IPS-15b (cell line): ENCODE measurements at regions not wholly inside any gene's neighbourhood (a gene's known extent, or its start where the extent isn't known, plus 50 kb on each side); places are given as distances from the start of the nearest gene placed in this dataset.

ENCODE experiments used
- H3K27me3 ChIP-seq: one replicate; pipeline ENCODE4 v1.6.1; 2013; ENCODE audit warnings: low read length; ENCODE audit not compliant: control insufficient read depth, insufficient read depth
- H3K36me3 ChIP-seq: one replicate; pipeline ENCODE4 v1.6.1; 2013; ENCODE audit warnings: low read length; ENCODE audit not compliant: control insufficient read depth, insufficient read depth
- H3K4me1 ChIP-seq: one replicate; pipeline ENCODE4 v1.6.1; 2013; ENCODE audit warnings: mild to moderate bottlenecking, low read length; ENCODE audit not compliant: control insufficient read depth, insufficient read depth
- H3K4me3 ChIP-seq: one replicate; pipeline ENCODE4 v1.5.1; 2013; ENCODE audit warnings: low read depth, low read length
- H3K9ac ChIP-seq: one replicate; pipeline ENCODE4 v1.6.1; 2013; ENCODE audit warnings: low read depth, mild to moderate bottlenecking, low read length
- H3K9me3 ChIP-seq: one replicate; pipeline ENCODE4 v1.6.1; 2013; ENCODE audit warnings: mild to moderate bottlenecking, low read length; ENCODE audit not compliant: control insufficient read depth, insufficient read depth

GRCh38 chr7:71015252-71015900 is 116.6 kb upstream of the GALNT17 start:
- Histone ChIP-seq H3K4me3 (no peak overlapping the region), H3K9ac (no peak overlapping the region), H3K27me3 (no peaks in the 10 kb centered on the region), H3K9me3 (no peaks in the 10 kb centered on the region), H3K4me1 (no peaks in the 10 kb centered on the region), H3K36me3 (no peaks in the 10 kb centered on the region)

GRCh38 chr7:71016401-71016800 is 115.5 kb upstream of the GALNT17 start:
- Histone ChIP-seq H3K9me3 (no peaks in the 10 kb centered on the region), H3K27me3 (no peaks in the 10 kb centered on the region), H3K4me3 (no peak overlapping the region), H3K9ac (no peak overlapping the region), H3K4me1 (no peaks in the 10 kb centered on the region), H3K36me3 (no peaks in the 10 kb centered on the region)

GRCh38 chr7:71017602-71018001 is 114.3 kb upstream of the GALNT17 start:
- Histone ChIP-seq H3K36me3 (no peaks in the 10 kb centered on the region), H3K4me1 (no peaks in the 10 kb centered on the region), H3K9me3 (no peaks in the 10 kb centered on the region), H3K4me3 (no peak overlapping the region), H3K27me3 (no peaks in the 10 kb centered on the region), H3K9ac (no peak overlapping the region)

GRCh38 chr7:71019706-71020105 is 112.2 kb upstream of the GALNT17 start:
- Histone ChIP-seq H3K4me1 (no peaks in the 10 kb centered on the region), H3K27me3 (no peaks in the 10 kb centered on the region), H3K4me3 (no peak overlapping the region), H3K36me3 (no peaks in the 10 kb centered on the region), H3K9ac (no peak overlapping the region), H3K9me3 (no peaks in the 10 kb centered on the region)

- Histone ChIP-seq H3K4me1 (no peaks in the 10 kb centered on the region), H3K27me3 (no peaks in the 10 kb centered on the region), H3K36me3 (no peaks in the 10 kb centered on the region), H3K9ac (no peak overlapping the region), H3K9me3 (no peaks in the 10 kb centered on the region), H3K4me3 (no peak overlapping the region)
Measured at GRCh38 chr7:71021131-71021530, 110.8 kb upstream of the GALNT17 start.

- no peaks in the 10 kb centered on the region for H3K27me3 ChIP-seq
- no peaks in the 10 kb centered on the region for H3K36me3 ChIP-seq
- H3K4me1 ChIP-seq, result no peaks in the 10 kb centered on the region
- no peaks in the 10 kb centered on the region for H3K9me3 ChIP-seq
- no peak overlapping the region for H3K4me3 ChIP-seq
- H3K9ac ChIP-seq, result no peak overlapping the region
Measured at GRCh38 chr7:71026680-71027079, 105.3 kb upstream of the GALNT17 start.

- Histone ChIP-seq H3K4me1 (no peaks in the 10 kb centered on the region), H3K27me3 (no peaks in the 10 kb centered on the region), H3K36me3 (no peaks in the 10 kb centered on the region), H3K9me3 (no peaks in the 10 kb centered on the region), H3K9ac (no peak overlapping the region), H3K4me3 (no peak overlapping the region)
Measured at GRCh38 chr7:71034243-71034642, 97.7 kb upstream of the GALNT17 start.

GRCh38 chr7:71042591-71042990 is 89.4 kb upstream of the GALNT17 start:
- H3K27me3 ChIP-seq, result no peaks in the 10 kb centered on the region
- no peak overlapping the region for H3K9ac ChIP-seq
- no peaks in the 10 kb centered on the region for H3K36me3 ChIP-seq
- no peaks in the 10 kb centered on the region for H3K4me1 ChIP-seq
- H3K4me3 ChIP-seq, result no peak overlapping the region
- no peaks in the 10 kb centered on the region for H3K9me3 ChIP-seq

GRCh38 chr7:71050492-71050891 is 81.5 kb upstream of the GALNT17 start:
- Histone ChIP-seq H3K36me3 (no peaks in the 10 kb centered on the region), H3K4me1 (no peaks in the 10 kb centered on the region), H3K4me3 (no peak overlapping the region), H3K9ac (no peak overlapping the region), H3K9me3 (peaks cover 9% of the 10 kb centered on the region), H3K27me3 (no peaks in the 10 kb centered on the region)

GRCh38 chr7:71055504-71055903 is 76.4 kb upstream of the GALNT17 start:
- Histone ChIP-seq H3K9me3 (peaks cover 9% of the 10 kb centered on the region), H3K27me3 (no peaks in the 10 kb centered on the region), H3K9ac (no peak overlapping the region), H3K4me1 (no peaks in the 10 kb centered on the region), H3K4me3 (no peak overlapping the region), H3K36me3 (no peaks in the 10 kb centered on the region)

GRCh38 chr7:71077743-71078476 is 54.0 kb upstream of the GALNT17 start:
- no peaks in the 10 kb centered on the region for H3K4me1 ChIP-seq
- no peaks in the 10 kb centered on the region for H3K36me3 ChIP-seq
- H3K4me3 ChIP-seq, result no peak overlapping the region
- no peak overlapping the region for H3K9ac ChIP-seq
- H3K9me3 ChIP-seq, result peaks cover 18% of the 10 kb centered on the region
- H3K27me3 ChIP-seq, result no peaks in the 10 kb centered on the region
